ENCODE measurements at regions not wholly inside any gene's neighbourhood (a gene's known extent, or its start where the extent isn't known, plus 50 kb on each side); places are given as distances from the start of the nearest gene placed in this dataset.
A peak's percentile ranks its signal among the peaks of the same experiment; 100 is the strongest.

- Histone ChIP-seq H3K4ac (replicated peaks; ENCODE audit: insufficient read length, low read depth, low read length) (peak overlapping the region; percentile 9), H2BK120ac (replicated peaks; ENCODE audit: low read depth, low read length) (peak overlapping the region; percentile 6), H3K9ac (replicated peaks in 1 of 4; ENCODE audit: extremely low read depth in 1 of 4, low read depth in 3 of 4, low read length in 3 of 4) (peak overlapping the region in 3 of 4 experiments; percentile 6 to 55 (median 42); a peak in 6 of 7 replicates), H2BK5ac (ENCODE audit: low read depth, low read length) (peak overlapping the region; percentile 86; the same call in 1 of the 2 replicates), H3K36me3 (ENCODE audit: control insufficient read depth in 2 of 4, insufficient read depth in 4 of 4, low read length in 3 of 4) (no peaks in the 10 kb centered on the region), H3K23me2 (ENCODE audit: low read depth, low read length) (no peaks in the 10 kb centered on the region; the same call in 1 of the 2 replicates), H3K79me1 (ENCODE audit: low read depth, low read length) (peaks cover 19% of the 10 kb centered on the region), H3K27ac (ENCODE audit: low read depth, low read length) (peak overlapping the region; percentile 87; the same call in 1 of the 2 replicates), H4K91ac (replicated peaks; ENCODE audit: insufficient read length, low read length) (peak overlapping the region; percentile 89), H2AK5ac (ENCODE audit: low read depth, low read length) (peak overlapping the region; percentile 92), H3K4me2 (ENCODE audit: insufficient read depth in 1 of 2, low read depth in 2 of 2, low read length in 2 of 2) (peak overlapping the region; percentile 60 to 74), H3K4me3 (ENCODE audit: extremely low read depth in 1 of 4, insufficient read depth in 2 of 4, low read depth in 3 of 4, low read length in 4 of 4) (peak overlapping the region in 3 of 4 experiments; percentile 16 to 33 (median 19); a peak in 6 of 8 replicates), H3K23ac (ENCODE audit: insufficient read length) (no peak overlapping the region), H3K56ac (replicated peaks; ENCODE audit: insufficient read length, low read depth, low read length) (peak overlapping the region; percentile 52), H3K9me3 (ENCODE audit: insufficient read depth in 2 of 2, low read depth in 1 of 2, low read length in 1 of 2) (no peaks in the 10 kb centered on the region), H3K18ac (ENCODE audit: extremely low read depth, low read length) (peak overlapping the region; percentile 86), H2BK12ac (ENCODE audit: low read depth, low read length) (peak overlapping the region; percentile 75; the same call in 1 of the 2 replicates), H2BK20ac (ENCODE audit: low read length) (peak overlapping the region; percentile 22; the same call in 1 of the 2 replicates), H2AFZ (ENCODE audit: low read length) (no peak overlapping the region), H3K27me3 (replicated peaks in 1 of 4; ENCODE audit: control insufficient read depth in 3 of 4, extremely low read depth in 1 of 4, insufficient read depth in 3 of 4, low read length in 3 of 4) (no peaks in the 10 kb centered on the region), H4K20me1 (replicated peaks in 1 of 2; ENCODE audit: control insufficient read depth in 1 of 2, insufficient read depth in 2 of 2, low read length in 2 of 2) (peaks cover 12 to 24% of the 10 kb centered on the region in 2 experiments), H3K79me2 (ENCODE audit: control insufficient read depth in 1 of 2, insufficient read depth in 2 of 2, low read length in 2 of 2) (peaks cover 23 to 70% of the 10 kb centered on the region in 2 experiments; a peak in 3 of 4 replicates), H4K5ac (ENCODE audit: insufficient read length, low read depth, low read length) (peak overlapping the region; percentile 69), H2BK15ac (ENCODE audit: low read length) (peak overlapping the region; percentile 81), H3K14ac (ENCODE audit: insufficient read length) (peak overlapping the region; percentile 44), H3K4me1 (replicated peaks in 1 of 4; ENCODE audit: control insufficient read depth in 3 of 4, insufficient read depth in 4 of 4, low read length in 3 of 4) (peaks cover 16 to 56% (median 42%) of the 10 kb centered on the region in 4 experiments), H4K8ac (ENCODE audit: extremely low read depth, insufficient read depth, low read length) (peak overlapping the region; percentile 81)
- ChIA-PET CTCF (ENCODE audit: partially characterized antibody) (interaction anchor here (0.6 to 39.2 kb wide), 6 partner anchors 15 to 63 kb away, joined by 3 to 512 read pairs (median 5); no protein-coding TSS in a partner anchor), POLR2A (ENCODE audit: partially characterized antibody) (interaction anchor here (0.8 to 3.6 kb wide), 6 partner anchors 10 to 29 kb away, joined by 3 to 17 read pairs (median 4); no protein-coding TSS in a partner anchor)
- WGBS, 2 experiments (ENCODE audit: extremely low coverage in 1 of 2, insufficient coverage in 1 of 2, insufficient read length in 1 of 2, insufficient replicate concordance in 2 of 2, low coverage in 1 of 2, low lambda C conversion rate in 2 of 2, missing lambda C conversion rate in 1 of 2): 27% methylated on average over 12 of the region's 16 CpGs; no CpG with 5 or more reads in 1 of the 2 experiments
- DNase-seq (ENCODE audit: low read depth in 1 of 2, low spot score in 2 of 2) (peak; percentile 33 to 71), FAIRE-seq (no peak)
- no peak for TF ChIP-seq E2F6 (IDR thresholded peaks at IDR 0.05)
- no peak for TF ChIP-seq KDM4A (IDR thresholded peaks at IDR 0.05; ENCODE audit: low read depth, low read length, severe bottlenecking)
- no peak for TF ChIP-seq SRF (IDR thresholded peaks at IDR 0.05; ENCODE audit: low read depth, low read length)
- no peak for TF ChIP-seq CTBP2 (IDR thresholded peaks at IDR 0.05; ENCODE audit: borderline replicate concordance, insufficient read depth, insufficient read length, low read length)
- no peak for TF ChIP-seq KDM5A (IDR thresholded peaks at IDR 0.05; ENCODE audit: low read length)
- TF ChIP-seq RAD21 (IDR thresholded peaks at IDR 0.05 in 1 of 2, conservative IDR thresholded peaks at IDR 0.05 in 1 of 2; ENCODE audit: low read depth in 2 of 2, low read length in 2 of 2): no peak; a peak in 1 of 4 replicates
- no peak for TF ChIP-seq CHD1 (IDR thresholded peaks at IDR 0.05; ENCODE audit: low read depth, low read length)
- no peak for TF ChIP-seq EZH2 (IDR thresholded peaks at IDR 0.05; ENCODE audit: low read depth, low read length, severe bottlenecking)
- TF ChIP-seq CHD2 (IDR thresholded peaks at IDR 0.05; ENCODE audit: low read length): peak; percentile 21
Observed at GRCh38 chr17:77392376-77393273, 251.9 kb downstream of the SEC14L1 start.
